22Rv1 (cell line): ENCODE measurements at regions not wholly inside any gene's neighbourhood (a gene's known extent, or its start where the extent isn't known, plus 50 kb on each side); places are given as distances from the start of the nearest gene placed in this dataset.

Source experiments
- ZFX ChIP-seq: fragments of 450-650 bp; IDR thresholded peaks from 2 replicates; pipeline ENCODE4 v1.6.1; 2017; ENCODE audit warnings: antibody characterized with exemption, borderline replicate concordance
- TF ChIP-seq, protein P1 (sequence below): fragments of 450-650 bp; IDR thresholded peaks from 2 replicates; pipeline ENCODE4 v1.5.1; 2017; ENCODE audit warnings: mild to moderate bottlenecking

GRCh38 chr5:105632043-105632442 lies 2038.7 kb downstream of the EFNA5 start:
- TF ChIP-seq, protein P1, sequence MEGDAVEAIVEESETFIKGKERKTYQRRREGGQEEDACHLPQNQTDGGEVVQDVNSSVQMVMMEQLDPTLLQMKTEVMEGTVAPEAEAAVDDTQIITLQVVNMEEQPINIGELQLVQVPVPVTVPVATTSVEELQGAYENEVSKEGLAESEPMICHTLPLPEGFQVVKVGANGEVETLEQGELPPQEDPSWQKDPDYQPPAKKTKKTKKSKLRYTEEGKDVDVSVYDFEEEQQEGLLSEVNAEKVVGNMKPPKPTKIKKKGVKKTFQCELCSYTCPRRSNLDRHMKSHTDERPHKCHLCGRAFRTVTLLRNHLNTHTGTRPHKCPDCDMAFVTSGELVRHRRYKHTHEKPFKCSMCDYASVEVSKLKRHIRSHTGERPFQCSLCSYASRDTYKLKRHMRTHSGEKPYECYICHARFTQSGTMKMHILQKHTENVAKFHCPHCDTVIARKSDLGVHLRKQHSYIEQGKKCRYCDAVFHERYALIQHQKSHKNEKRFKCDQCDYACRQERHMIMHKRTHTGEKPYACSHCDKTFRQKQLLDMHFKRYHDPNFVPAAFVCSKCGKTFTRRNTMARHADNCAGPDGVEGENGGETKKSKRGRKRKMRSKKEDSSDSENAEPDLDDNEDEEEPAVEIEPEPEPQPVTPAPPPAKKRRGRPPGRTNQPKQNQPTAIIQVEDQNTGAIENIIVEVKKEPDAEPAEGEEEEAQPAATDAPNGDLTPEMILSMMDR = no peak
- TF ChIP-seq ZFX = no peak
